ENCODE measurements at regions not wholly inside any gene's neighbourhood (a gene's known extent, or its start where the extent isn't known, plus 50 kb on each side); places are given as distances from the start of the nearest gene placed in this dataset.

DNA sequence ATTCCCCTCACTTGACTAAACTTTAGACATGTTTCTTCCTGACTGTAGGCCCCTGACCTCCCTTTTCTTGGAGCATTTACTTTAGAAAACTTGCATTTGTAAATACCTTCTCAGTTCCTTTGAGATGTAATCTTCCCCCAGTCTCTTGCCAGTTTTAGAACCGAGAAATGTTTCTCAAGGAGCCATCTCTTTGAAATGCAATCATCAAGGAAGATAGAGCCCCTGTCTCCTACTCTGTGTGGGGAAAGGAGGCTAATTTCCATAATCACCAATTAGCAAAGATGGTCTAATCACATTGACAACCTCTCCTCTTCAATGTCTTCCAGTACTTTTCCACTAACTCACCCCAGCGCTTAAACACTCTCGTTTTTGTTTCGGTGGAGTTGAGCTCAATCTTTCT lies 70.0 kb upstream of the SMIM30 start:
- no peak for TF ChIP-seq ARNT (IDR thresholded peaks at IDR 0.05)
- no peak for TF ChIP-seq FOXA1 (IDR thresholded peaks at IDR 0.05)
- no peak for TF ChIP-seq SP1 (IDR thresholded peaks at IDR 0.05)
- no peak for TF ChIP-seq LEF1 (IDR thresholded peaks at IDR 0.05; ENCODE audit: borderline replicate concordance)
- TF ChIP-seq FOXK2 (IDR thresholded peaks at IDR 0.05): no peak
- TF ChIP-seq SUZ12 (IDR thresholded peaks at IDR 0.05): no peak

Data from HEK293T (cell line).